ENCODE measurements at regions not wholly inside any gene's neighbourhood (a gene's known extent, or its start where the extent isn't known, plus 50 kb on each side); places are given as distances from the start of the nearest gene placed in this dataset.

DNA sequence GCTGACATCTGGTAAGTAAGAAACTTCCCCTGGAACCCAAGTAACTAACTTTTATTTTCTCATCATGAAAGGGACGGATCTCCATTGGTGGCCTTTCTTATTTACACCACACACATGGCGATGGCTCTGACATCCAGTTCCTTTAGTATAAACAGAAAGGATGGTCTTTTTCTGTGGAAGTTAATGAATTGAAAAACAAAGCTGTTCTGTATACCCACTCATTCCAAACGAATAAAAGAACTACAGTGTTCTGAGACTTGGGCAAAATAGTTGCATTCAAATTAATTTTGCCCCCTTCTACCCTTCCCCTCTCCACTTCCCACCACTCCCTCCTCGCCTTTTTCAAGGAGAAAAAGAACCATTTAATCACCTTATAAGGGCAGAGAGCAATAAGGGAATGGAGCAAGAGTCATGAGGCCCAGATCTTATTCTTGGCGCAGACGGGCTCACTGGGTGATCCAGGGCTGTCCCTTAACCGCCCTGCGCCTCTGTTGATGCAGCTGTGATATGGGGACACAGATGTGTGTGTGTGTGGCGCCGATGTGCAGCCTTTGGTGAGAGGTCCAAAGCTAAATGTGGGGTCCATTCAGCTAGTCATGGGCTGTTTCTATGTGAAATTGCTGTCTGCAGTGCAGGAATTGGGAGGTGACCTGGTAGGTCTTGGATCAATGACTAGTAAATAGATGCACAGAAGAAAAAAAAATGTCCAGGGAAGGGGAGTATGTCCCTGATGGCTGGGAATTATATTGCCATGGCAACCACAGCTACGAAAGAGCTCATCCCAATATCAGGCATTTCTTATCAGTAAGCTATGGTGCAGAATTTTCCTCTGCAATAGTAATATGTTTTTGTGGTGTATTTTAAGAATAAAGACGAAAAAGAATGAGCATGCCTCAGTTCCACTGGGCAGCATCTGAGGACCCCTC is 141.5 kb upstream of the ERCC6L2 start (continued):
- TF ChIP-seq, protein P1, sequence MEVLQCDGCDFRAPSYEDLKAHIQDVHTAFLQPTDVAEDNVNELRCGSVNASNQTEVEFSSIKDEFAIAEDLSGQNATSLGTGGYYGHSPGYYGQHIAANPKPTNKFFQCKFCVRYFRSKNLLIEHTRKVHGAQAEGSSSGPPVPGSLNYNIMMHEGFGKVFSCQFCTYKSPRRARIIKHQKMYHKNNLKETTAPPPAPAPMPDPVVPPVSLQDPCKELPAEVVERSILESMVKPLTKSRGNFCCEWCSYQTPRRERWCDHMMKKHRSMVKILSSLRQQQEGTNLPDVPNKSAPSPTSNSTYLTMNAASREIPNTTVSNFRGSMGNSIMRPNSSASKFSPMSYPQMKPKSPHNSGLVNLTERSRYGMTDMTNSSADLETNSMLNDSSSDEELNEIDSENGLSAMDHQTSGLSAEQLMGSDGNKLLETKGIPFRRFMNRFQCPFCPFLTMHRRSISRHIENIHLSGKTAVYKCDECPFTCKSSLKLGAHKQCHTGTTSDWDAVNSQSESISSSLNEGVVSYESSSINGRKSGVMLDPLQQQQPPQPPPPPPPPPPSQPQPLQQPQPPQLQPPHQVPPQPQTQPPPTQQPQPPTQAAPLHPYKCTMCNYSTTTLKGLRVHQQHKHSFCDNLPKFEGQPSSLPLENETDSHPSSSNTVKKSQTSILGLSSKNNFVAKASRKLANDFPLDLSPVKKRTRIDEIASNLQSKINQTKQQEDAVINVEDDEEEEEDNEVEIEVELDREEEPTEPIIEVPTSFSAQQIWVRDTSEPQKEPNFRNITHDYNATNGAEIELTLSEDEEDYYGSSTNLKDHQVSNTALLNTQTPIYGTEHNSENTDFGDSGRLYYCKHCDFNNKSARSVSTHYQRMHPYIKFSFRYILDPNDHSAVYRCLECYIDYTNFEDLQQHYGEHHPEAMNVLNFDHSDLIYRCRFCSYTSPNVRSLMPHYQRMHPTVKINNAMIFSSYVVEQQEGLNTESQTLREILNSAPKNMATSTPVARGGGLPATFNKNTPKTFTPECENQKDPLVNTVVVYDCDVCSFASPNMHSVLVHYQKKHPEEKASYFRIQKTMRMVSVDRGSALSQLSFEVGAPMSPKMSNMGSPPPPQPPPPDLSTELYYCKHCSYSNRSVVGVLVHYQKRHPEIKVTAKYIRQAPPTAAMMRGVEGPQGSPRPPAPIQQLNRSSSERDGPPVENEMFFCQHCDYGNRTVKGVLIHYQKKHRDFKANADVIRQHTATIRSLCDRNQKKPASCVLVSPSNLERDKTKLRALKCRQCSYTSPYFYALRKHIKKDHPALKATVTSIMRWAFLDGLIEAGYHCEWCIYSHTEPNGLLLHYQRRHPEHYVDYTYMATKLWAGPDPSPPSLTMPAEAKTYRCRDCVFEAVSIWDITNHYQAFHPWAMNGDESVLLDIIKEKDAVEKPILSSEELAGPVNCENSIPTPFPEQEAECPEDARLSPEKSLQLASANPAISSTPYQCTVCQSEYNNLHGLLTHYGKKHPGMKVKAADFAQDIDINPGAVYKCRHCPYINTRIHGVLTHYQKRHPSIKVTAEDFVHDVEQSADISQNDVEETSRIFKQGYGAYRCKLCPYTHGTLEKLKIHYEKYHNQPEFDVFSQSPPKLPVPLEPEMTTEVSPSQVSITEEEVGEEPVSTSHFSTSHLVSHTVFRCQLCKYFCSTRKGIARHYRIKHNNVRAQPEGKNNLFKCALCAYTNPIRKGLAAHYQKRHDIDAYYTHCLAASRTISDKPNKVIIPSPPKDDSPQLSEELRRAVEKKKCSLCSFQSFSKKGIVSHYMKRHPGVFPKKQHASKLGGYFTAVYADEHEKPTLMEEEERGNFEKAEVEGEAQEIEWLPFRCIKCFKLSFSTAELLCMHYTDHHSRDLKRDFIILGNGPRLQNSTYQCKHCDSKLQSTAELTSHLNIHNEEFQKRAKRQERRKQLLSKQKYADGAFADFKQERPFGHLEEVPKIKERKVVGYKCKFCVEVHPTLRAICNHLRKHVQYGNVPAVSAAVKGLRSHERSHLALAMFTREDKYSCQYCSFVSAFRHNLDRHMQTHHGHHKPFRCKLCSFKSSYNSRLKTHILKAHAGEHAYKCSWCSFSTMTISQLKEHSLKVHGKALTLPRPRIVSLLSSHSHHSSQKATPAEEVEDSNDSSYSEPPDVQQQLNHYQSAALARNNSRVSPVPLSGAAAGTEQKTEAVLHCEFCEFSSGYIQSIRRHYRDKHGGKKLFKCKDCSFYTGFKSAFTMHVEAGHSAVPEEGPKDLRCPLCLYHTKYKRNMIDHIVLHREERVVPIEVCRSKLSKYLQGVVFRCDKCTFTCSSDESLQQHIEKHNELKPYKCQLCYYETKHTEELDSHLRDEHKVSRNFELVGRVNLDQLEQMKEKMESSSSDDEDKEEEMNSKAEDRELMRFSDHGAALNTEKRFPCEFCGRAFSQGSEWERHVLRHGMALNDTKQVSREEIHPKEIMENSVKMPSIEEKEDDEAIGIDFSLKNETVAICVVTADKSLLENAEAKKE (CRISPR knock-in tag; IDR thresholded peaks at IDR 0.05) = no peak

- Histone ChIP-seq H4K20me1 (replicated peaks; ENCODE audit: insufficient read depth) (no peaks in the 10 kb centered on the region), H2AFZ (no peak overlapping the region), H3K9me2 (ENCODE audit: insufficient read depth) (no peaks in the 10 kb centered on the region; the same call in 1 of the 2 replicates), H3K4me3 (no peak overlapping the region), H3K27me3 (ENCODE audit: insufficient read depth) (no peaks in the 10 kb centered on the region), H3K36me3 (ENCODE audit: insufficient read depth) (no peaks in the 10 kb centered on the region), H3K4me2 (no peak overlapping the region), H3F3A (replicated peaks; ENCODE audit: low read depth) (no peaks in the 10 kb centered on the region), H3K4me1 (ENCODE audit: insufficient read depth) (no peaks in the 10 kb centered on the region), H3K27ac (ENCODE audit: low read depth) (no peak overlapping the region), H3K79me2 (replicated peaks; ENCODE audit: insufficient read depth) (no peaks in the 10 kb centered on the region)
- Mint-ChIP-seq H3K9me3 (no peaks in the 10 kb centered on the region), H3K27me3 (ENCODE audit: insufficient read depth, low read depth, poor library complexity) (peaks cover 10% of the 10 kb centered on the region), H3K36me3 (ENCODE audit: low read depth) (no peaks in the 10 kb centered on the region), H3K4me1 (peaks cover 3% of the 10 kb centered on the region; the same call in 1 of the 3 replicates), H3K4me3 (no peak overlapping the region), H3K27ac (no peak overlapping the region)
- ATAC-seq (no peak), DNase-seq (ENCODE audit: low spot score) (no peak)
- TF ChIP-seq ETS1 (IDR thresholded peaks at IDR 0.05) = no peak
Observed at GRCh38 chr9:95732802-95733688, 142.4 kb upstream of the ERCC6L2 start.

All from GM23338 (cell line).